AG08396 (cell line): ENCODE measurements at regions not wholly inside any gene's neighbourhood (a gene's known extent, or its start where the extent isn't known, plus 50 kb on each side); places are given as distances from the start of the nearest gene placed in this dataset.

Experiments used
- DNase-seq: peaks from one replicate; pipeline ENCODE4 v3.0.0; 2012; ENCODE audit warnings: low spot score, mixed read lengths

DNA sequence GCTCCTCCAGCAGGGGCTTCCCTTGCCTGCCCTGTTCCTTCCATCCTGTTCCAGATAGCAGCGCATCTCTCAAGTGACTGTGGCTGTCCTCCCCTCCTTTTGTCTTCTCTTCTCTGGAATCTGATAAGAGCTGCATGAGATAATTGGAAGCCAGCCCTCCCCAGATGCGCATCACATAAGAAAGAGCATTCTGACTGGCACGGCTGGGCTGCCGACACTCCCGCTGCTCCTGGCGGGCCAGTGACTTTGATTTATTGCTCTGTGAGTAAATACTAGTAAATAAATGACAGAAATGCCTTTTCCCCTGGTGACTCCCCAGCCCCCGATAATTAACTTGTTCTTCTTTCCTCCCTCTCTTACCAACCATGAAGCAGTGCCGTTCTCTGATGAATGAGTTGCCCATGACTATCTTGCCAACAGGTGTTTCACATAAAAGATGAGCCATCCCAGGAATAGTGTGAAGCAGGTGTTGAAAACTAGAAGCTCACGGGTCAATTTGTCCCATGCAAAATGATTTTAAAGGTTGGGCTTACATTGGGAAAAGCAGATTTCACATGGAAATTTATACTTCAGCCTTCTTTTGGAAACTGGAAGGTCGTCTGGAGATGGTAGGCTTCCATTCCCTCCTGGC, 212.3 kb downstream of the ERCC6L2 start:
- no peak for DNase-seq

GRCh38 chr9:96086936-96087571, 211.6 kb downstream of the ERCC6L2 start:
- DNase-seq, result no peak

- no peak for DNase-seq
These were observed 210.1 kb downstream of the ERCC6L2 start for GRCh38 chr9:96085491-96086143.

DNA sequence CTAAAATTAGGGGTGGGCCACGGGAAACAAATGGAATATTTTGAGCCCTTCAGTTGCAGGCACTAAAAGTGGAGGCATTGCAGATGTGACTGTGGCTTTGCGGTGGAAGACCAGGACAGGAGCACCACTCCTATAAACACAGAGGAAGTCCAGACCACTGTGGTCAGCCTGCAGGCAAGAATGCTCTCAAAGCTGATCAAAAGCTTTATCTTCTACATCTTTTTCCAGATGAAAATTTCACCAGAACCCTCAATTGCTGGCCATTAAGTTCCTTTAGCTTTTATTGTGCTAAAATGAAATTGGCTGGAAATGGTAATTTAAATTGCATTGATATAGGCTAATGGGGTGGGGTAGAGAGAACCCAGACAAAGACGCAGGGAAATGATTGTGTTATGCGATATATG, 208.8 kb downstream of the ERCC6L2 start:
- no peak for DNase-seq

DNA sequence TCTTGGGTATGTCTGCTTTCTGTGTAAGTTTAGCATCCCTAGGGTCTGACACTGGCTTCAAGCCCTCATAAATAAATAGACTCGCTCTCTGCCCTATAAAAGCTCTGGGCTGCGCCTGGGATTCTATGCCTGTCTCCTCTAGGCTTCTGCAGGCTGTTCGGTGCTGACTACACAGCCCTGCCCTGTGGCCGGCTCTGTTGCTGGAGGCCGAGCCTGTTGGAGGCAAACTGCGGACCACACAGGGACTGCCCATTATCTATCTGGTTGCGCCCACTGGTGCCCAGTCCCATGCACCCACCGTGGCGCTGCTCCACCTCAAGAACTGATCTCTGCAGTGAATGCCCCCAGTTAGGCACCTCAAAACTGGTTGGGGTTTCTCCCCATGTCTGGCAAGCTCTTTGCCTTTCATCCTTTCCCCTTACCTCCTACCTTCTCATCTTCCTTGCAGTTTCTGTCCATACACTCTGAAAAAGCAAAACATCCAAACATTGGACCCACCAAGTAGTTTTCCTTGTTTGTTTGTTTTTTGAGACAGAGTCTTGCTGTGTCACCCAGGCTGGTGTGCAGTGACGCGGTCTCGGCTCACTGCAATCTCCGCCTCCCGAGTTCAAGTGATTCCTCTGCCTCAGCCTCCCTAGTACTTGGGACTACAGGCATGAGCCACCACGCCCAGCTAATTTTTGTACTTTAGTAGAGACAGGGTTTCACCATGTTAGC, 207.2 kb downstream of the ERCC6L2 start:
- DNase-seq, result no peak

- DNase-seq, result no peak
These were observed 204.9 kb downstream of the ERCC6L2 start for GRCh38 chr9:96080364-96080763.

DNA sequence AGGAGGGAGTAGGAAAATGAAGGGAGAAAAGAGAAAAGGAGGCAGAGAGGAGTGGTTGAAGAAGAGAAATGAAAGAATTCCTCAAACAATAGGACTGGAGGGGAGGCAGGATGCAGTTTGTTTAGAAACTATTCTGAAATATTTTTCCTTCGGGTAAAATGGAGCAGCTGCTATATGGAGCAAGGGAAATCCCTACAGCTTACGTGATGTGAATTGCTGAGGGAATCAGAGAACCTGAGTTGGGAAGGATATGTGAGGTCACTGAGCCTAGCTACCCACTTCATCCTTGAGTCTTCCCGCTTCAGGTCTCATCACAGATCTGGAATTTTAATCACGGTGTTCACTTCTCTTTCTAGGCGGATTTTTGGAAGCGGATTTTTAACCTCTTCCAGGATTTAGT, 204.3 kb downstream of the ERCC6L2 start:
- DNase-seq, result no peak

DNA sequence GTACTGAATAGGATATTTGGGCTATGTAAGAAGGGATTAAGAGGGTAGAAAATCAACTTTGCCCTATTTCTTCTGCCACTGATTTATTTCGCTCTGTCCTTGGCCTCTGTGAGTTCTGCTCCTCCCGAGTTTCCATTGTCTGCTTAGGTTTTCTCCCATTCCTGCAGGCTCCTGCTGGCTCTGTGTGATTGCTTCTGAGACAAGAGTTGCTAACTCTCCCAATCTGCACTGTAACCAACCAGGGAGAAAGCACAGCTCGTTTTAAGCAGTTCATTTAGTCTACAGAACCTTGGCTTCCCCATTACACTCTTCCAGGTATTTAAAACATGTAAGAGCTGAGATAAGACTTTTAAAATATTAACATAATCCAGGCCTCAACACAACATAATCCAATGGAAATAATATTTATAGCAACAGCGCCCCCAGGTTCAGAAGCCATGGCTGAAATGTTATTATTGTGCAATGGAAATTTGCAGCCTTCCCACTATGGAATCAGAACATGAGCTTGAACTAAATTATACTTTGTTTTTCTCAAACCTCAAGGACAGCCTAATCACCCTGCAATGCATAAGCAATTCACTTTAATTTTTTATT, 203.5 kb downstream of the ERCC6L2 start:
- no peak for DNase-seq

- DNase-seq, result no peak
These were observed 200.3 kb downstream of the ERCC6L2 start for GRCh38 chr9:96075757-96076156.

- no peak for DNase-seq
These were observed 199.6 kb downstream of the ERCC6L2 start for GRCh38 chr9:96075111-96075510.

DNA sequence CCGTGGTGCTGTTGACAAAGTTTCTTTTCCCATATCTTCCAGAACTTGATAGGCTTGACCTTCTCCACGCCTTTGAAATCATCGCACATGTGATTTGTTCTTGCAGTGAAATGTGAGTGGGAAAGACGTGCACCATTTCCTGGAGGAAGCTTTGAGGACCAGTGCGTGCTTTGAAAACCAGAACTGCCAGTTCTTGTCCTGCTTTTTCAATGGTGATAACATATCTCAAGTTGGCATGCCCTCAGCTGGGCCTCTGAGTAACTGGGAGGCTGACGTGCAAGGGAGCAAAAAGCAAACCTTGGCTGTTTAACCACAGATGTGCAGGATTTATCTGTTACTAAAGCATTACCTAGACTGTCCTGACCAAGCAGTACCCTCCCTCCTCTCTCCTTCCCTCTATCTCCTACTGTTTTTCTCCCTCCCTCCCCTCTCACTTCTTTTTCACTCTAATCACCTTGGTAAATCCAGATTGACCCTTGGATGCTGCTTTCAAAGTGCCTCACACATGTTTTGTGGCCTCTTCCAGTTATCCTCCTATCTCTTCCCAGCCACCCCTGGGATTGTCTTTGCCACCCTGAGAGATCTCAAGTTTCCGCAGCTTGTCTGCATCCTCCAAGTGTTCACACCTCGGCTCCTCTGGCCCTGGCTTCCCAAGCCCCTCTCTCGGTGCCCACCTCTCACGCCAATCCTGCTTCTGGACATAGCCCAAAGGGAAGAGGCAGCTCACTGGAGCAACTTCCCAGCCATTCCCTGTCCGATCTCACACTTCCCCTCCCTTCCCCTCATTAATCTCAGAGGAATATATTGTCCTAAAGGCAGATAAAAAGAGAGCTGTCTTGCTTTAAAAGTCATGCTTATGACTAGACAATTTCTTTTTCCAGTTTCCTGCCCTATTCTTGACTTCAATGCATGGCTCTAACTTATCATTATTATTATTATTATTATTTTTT, 198.3 kb downstream of the ERCC6L2 start:
- no peak for DNase-seq

- DNase-seq, result no peak
These were observed 197.4 kb downstream of the ERCC6L2 start for GRCh38 chr9:96072930-96073329.

GRCh38 chr9:96071815-96072124, 196.3 kb downstream of the ERCC6L2 start:
- DNase-seq, result no peak

GRCh38 chr9:96071076-96071814, 195.8 kb downstream of the ERCC6L2 start:
- DNase-seq, result peak; percentile 66

GRCh38 chr9:96069629-96070220, 194.2 kb downstream of the ERCC6L2 start:
- no peak for DNase-seq

- no peak for DNase-seq
These were observed 193.0 kb downstream of the ERCC6L2 start for GRCh38 chr9:96068511-96068910.

DNA sequence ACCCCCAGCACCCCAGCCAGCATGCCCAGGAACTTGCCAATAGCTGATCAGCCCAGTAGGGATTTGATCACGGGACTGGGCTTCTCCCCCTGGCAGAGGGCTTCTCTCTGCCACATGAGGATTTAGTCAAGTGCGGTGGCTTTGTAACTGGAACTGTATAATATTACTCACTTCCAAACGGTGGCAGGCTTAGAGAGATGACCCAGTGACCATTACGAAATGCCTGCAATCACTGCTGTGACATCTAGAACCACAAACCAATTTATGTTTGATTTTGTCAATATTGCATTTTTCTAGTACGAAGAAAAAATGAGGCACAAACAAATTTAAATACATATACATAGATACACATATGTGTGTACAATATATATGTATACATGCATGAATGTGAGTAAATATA, 192.1 kb downstream of the ERCC6L2 start:
- no peak for DNase-seq

DNA sequence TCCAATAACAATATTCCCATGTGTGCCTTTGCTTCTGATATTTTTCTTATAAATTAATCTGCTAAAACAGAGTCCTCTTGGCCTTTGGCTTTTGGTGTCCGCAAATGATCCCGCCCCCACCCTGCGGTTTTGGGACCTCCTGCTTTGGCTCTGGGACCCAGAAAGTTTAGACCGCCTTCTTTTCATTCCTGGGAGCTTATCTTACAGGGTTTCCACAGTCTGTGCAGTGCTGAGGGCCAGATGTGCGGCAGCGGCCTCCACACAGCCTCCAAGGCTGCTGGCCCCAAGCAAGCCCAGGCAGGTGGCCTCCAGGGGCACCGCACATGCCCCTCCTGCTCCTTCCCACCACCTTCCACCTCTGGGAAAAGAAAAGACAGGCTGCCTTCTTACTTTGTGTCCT, 191.5 kb downstream of the ERCC6L2 start:
- DNase-seq, result peak; percentile 18

DNA sequence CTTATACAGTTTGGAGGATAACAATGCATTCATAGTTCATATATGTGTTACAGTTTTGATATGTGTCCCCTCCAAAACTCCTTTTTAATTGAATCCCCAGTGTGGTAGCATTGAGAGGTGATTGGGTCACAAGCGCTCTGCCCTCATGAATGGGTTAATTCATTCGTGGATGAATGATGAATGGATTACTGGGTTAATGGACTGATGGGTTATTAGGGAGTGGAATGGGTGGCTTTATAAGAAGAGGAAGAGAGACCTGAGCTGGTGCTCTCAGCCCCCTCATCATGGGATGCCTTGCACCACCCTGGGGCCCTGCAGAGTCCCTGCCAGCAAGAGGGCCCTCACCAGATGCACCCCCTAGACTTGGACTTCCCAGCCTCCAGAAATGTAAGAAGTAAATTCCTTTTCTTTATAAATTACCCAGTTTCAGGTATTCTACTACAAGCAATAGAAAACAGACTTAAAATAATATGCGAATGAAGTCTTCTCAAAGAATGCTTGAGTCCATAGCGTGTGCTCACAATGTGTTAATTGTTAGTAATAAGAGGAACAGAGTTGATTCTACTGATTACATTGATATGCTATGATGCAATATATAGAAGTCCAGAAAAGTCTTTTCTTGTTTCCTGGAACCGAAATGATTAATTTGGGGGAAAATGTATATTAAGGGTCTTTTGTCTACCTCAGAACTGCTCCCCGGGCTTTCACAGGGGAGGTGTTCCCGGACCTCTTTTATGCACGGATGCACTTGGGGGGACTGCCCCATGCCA, 190.2 kb downstream of the ERCC6L2 start:
- DNase-seq, result no peak
